GM13977 (cell line): ENCODE measurements at regions not wholly inside any gene's neighbourhood (a gene's known extent, or its start where the extent isn't known, plus 50 kb on each side); places are given as distances from the start of the nearest gene placed in this dataset.
"Not testable (repeated sequence)": the region's sequence is repeated elsewhere in the genome, so short reads cannot be mapped to it uniquely, and the experiment has no call there.

Experiments used
- DNase-seq: peaks from one replicate; pipeline ENCODE4 v3.0.0; 2012; ENCODE audit warnings: low spot score
- CTCF ChIP-seq: IDR thresholded peaks from 2 replicates; pipeline ENCODE4 v1.5.1; 2012; ENCODE audit warnings: mild to moderate bottlenecking, control low read depth; ENCODE audit not compliant: insufficient read depth; ENCODE audit errors: extremely low read depth, missing control alignments
- in situ Hi-C: fragments of 300-500 bp; cut with MboI; formaldehyde crosslinking; loops from one replicate; pipeline ENCODE4 v1.12.0; 2022; ENCODE audit warnings: low sequenced_read_pairs, low pct_unique_long_range_greater_than_20kb, mixed read lengths, inconsistent platforms; ENCODE audit not compliant: unreplicated experiment

GRCh38 chr9:34862043-34862442 is 96.0 kb upstream of the PHF24 start:
- in situ Hi-C loops = no loop called here
- no peak for TF ChIP-seq CTCF
- no peak for DNase-seq

- in situ Hi-C loops, DNase-seq: not testable (repeated sequence)
These were observed 103.1 kb upstream of the PHF24 start for GRCh38 chr9:34855016-34855415.

GRCh38 chr9:34830068-34830467 is 120.1 kb upstream of the CCL21 start:
- in situ Hi-C loops = no loop called here
- no peak for DNase-seq
- no peak for TF ChIP-seq CTCF

GRCh38 chr9:34826999-34827538 is 117.1 kb upstream of the CCL21 start:
- in situ Hi-C loops = no loop called here
- TF ChIP-seq CTCF = no peak

GRCh38 chr9:34825775-34826174 is 115.8 kb upstream of the CCL21 start:
- in situ Hi-C loops = no loop called here
- TF ChIP-seq CTCF = no peak

More at GRCh38 chr9:34826999-34827538, 117.1 kb upstream of the CCL21 start:
- DNase-seq = no peak

GRCh38 chr9:34823778-34824177 is 113.8 kb upstream of the CCL21 start:
- in situ Hi-C loops = no loop called here
- no peak for DNase-seq
- TF ChIP-seq CTCF = no peak

More at GRCh38 chr9:34825775-34826174, 115.8 kb upstream of the CCL21 start:
- no peak for DNase-seq

GRCh38 chr9:34810187-34810524 is 100.2 kb upstream of the CCL21 start:
- in situ Hi-C loops = no loop called here
- TF ChIP-seq CTCF = no peak

More at GRCh38 chr9:34810187-34810524, 100.2 kb upstream of the CCL21 start:
- DNase-seq = no peak
